Kidney tubule cell (primary cell): ENCODE measurements at regions not wholly inside any gene's neighbourhood (a gene's known extent, or its start where the extent isn't known, plus 50 kb on each side); places are given as distances from the start of the nearest gene placed in this dataset.

Experiments used
- DNase-seq: peaks from one replicate; pipeline ENCODE4 v3.0.0-alpha.2; 2018; ENCODE audit warnings: low spot score

- no peak for DNase-seq
These were observed 1041.1 kb downstream of the JRKL start for GRCh38 chr11:97430877-97431276.

GRCh38 chr11:97432926-97433325 lies 1043.1 kb downstream of the JRKL start:
- DNase-seq, result no peak

DNA sequence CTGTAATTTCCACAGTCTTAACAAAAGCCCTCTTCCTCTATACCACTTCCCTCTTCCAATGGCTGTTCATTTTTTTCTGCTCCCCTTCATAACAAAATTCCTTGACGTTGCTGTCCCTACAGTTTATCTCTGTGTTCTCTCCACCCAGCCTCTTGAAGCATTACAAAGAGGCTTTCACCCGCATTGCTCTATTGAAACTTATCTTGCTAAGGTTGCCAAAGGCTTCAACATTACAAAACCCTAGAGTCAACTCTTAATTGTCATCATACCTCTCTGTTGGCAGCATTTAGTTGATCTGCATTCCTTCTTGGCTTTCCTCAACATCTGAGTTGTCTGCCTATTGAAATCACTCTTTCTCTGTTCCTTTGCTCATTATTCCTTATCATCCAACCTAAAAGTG lies 1055.7 kb downstream of the JRKL start:
- no peak for DNase-seq

DNA sequence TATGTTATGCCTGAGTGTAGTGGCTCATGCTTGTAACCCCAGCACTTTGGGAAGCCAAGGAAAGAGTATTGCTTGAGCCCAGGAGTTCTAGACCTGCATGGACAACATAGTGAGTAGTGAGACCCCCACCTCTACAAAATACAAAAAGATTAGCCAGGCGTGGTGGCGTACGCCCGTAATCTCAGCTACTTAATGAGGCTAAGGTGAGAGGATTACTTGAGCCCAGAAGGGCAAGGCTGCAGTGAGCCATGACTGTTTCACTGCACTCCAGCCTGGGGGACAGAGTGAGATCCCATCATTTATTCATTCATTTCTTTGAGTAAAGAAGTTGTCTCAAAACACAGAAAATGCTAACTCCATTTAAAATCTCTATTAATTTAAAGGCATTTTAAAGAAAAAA lies 1061.6 kb downstream of the JRKL start:
- DNase-seq, result no peak

GRCh38 chr11:97454988-97455387 lies 1065.2 kb downstream of the JRKL start:
- DNase-seq, result no peak

DNA sequence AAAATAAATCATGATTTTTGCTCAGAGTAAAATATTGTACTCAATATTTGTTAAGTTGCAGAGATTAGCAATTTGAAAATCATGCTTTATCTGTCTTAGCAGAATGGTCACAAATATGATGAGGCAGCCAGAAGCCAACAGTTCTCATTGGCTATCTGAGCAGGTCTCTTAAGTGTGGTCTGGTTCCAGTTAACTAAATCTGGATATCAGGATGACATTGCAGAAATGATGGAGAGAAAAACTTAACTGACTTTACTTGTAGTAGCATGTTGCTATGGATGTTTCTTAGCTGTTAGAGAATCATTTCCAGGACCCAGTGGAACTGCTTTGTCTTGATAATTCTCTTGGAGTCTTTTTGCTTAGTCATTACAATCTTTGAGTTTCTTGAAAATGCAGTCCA lies 1070.3 kb downstream of the JRKL start:
- DNase-seq, result no peak

GRCh38 chr11:97461044-97461880 lies 1071.4 kb downstream of the JRKL start:
- no peak for DNase-seq

DNA sequence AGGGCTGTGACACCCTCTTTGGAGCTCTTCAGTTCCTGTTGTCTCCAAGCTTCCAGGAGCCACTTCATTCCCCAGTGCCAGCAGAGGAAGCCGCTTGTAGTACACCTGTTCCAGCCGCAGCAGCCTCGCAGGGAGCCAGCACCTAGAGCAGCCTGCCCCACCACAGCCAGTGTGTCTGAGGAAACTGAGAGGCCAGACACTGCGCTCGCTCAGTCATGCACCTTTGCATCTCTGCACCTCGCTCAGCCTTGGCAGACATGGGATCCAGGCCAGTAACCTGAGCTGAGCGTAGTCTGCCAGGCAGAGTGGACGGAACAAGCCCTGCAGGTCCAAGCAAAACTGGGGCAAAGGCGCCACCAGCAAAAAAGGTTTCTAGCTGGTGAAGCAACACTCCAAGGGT lies 1072.1 kb downstream of the JRKL start:
- DNase-seq, result no peak

DNA sequence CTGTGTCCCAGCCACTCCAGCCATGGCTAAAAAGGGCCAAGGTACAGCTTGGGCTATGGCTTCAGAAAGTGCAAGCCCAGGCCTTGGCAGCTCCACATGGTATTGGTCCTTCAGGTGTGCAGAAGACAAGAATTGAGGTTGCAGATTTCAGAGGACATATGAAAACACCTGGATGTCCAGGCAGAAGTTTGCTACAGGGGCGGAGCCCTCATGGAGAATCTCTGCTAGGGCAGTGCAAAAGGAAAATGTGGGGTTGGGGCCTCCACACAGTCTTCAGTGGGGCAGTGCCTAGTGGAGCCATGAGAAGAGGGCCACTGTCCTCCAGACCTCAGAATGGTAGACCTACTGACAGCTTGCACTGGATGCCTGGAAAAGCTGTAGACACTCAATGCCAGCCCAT lies 1074.1 kb downstream of the JRKL start:
- no peak for DNase-seq

DNA sequence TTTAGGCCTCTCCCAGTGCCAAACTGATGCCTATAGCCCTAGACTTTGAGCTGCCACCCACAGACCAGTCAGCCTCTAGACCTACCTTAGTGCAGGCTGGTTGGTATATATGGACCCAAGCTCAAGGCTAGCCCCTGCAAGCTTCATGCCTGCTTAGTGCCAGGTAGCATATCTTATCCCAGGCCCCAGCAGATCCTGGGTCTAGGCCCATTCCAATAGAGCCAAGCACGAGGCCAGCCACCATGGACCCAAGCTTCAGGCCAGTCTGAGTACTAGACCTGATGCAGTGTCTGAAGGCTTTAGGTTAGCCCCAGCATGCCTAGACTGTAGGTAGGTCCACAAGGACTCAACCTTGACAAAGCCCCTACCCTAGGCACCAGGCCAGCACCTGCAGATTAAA lies 1081.7 kb downstream of the JRKL start:
- DNase-seq, result no peak

DNA sequence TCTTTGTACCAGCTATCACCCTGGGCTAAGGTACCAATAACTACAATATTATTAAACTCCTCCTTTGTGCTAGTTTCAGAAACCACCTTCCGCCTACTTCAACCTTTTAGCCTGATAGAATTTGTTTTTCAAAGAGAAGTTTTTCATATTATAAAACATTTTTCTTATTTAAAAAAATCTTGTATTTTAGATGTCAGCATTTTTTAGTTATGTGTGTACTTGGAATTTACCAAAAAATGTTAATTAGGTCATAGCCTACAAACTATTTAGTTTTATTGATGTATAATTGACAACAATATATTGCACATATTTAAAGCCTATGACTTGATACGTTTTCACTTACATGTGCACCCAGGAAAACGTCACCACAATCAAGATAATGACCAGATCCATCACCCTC lies 1097.6 kb downstream of the JRKL start:
- no peak for DNase-seq

- no peak for DNase-seq
These were observed 1109.1 kb downstream of the JRKL start for GRCh38 chr11:97498891-97499290.

DNA sequence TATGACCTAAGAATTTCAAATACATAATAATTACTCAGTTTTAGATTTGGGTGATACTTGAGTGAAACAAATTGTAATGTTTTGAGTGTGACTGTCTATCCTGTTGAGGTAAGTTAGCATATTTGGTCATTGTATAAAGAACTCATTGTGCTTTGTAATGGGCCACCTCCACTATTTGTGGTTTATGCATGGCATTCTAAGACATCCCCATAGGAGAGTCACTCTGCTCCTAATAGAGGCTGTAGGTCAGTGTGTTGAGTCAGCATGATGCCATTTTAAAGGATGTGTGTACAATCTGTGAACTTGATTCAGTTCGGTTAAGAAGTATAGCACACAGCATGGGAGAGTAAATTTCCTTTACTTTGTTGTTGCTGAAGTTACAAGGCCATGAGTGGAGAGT lies 1112.4 kb downstream of the JRKL start:
- DNase-seq, result peak; percentile 7

GRCh38 chr11:97506076-97506759 lies 1116.4 kb downstream of the JRKL start:
- DNase-seq, result no peak

DNA sequence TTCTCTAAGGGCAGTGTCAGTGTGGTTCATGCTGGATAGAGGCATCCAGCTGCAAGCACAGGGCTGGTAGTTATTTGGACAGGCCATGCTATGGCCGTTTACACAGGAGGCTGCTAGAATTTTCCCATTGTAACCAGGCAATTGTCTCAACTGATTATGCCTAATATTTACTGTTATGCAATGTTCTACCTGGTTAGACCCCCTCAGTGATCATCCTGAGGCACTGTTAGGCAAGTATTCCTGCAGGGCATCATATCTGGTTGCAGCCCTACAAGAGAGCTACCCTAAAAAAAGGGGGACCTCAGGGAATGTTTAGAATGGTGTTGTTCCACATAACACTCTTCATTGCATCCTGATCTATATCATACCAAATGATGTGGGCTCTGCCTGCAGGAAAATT lies 1124.6 kb downstream of the JRKL start:
- no peak for DNase-seq

- DNase-seq, result no peak
These were observed 1126.9 kb downstream of the JRKL start for GRCh38 chr11:97516688-97517087.

DNA sequence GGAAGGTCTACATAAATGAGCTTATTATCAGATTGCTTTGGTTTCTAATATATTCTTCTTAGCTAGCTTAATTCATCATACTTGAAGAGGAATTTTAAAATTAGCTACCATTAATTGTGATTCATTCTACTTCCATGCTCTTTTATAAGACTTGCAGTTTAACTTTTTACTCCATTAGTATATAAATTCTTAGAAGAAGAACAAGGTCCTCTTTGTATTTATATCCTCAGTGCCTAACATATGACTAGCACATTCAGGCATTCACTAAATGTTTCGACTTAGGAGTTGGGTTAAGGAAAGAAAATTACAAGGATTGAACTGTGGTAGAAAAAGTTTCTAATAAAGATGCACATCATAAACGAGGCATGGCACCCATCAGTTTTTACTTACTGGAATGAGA lies 1135.5 kb downstream of the JRKL start:
- DNase-seq, result no peak

GRCh38 chr11:97537407-97538150 lies 1147.8 kb downstream of the JRKL start:
- no peak for DNase-seq

GRCh38 chr11:97544431-97544830 lies 1154.6 kb downstream of the JRKL start:
- no peak for DNase-seq

DNA sequence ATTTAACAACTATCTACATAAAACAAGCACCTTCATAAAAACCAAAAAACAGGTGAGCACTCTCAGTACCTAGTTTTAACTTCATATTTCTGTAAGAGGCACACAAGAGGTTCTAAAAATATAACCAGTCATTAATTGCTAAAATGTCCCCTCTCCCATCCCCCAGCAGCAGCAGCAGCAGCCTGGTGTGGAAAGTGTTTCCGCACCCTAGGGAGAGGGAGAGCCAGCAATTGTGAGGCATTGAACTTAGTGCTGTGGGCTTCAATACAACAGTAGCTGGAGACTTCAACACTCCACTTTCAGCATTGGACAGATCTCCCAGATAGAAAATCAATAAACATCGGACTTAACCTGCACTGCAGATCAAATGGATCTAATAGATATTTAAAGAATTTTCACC lies 1158.5 kb downstream of the JRKL start:
- no peak for DNase-seq

- DNase-seq, result no peak
These were observed 1167.6 kb downstream of the JRKL start for GRCh38 chr11:97557399-97557798.

DNA sequence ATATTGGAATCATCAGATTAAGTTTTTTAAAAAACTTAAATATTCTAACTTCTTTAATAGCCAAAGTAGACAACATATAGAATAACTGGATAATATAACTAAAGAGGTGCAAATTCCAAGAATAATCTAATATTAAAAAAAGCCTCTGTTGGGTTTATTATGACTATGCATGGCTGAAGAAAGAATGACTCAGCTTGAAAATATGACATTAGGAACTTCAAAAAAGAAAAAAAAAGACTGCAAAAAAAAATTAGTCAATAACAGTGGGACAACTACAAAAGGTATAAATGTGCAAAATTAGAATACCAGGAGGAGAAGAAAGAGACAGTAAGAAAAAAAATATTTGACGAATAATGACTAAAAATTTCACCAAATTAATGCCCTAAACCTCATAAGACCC lies 1178.0 kb downstream of the JRKL start:
- DNase-seq, result no peak

DNA sequence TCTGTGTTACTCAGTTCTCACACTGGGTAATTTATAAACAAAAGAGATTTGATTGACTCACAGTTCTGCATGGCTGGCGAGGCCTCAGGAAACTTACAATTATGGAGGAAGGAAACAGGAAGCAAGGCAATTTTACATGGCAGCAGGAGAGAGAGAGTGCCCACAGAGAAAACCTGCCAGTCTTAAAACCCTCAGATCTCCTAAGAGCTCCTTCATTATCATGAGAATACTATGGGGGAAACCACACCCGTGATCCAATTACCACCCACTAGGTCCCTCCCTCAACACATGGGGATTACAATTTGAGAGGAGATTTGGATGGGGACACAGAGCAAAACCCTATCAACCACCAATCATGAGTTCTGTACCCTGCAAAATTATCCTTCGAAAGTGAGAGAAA lies 1180.8 kb downstream of the JRKL start:
- DNase-seq, result peak; percentile 4
